WTC11 (cell line): ENCODE measurements at regions not wholly inside any gene's neighbourhood (a gene's known extent, or its start where the extent isn't known, plus 50 kb on each side); places are given as distances from the start of the nearest gene placed in this dataset.

ENCODE experiments used
- ATF1 ChIP-seq: sonication (generic); formaldehyde crosslinking; IDR thresholded peaks from 2 replicates; pipeline ENCODE4 v1.8.1; 2023; ENCODE audit warnings: mild to moderate bottlenecking, moderate library complexity, missing genetic modification reagents
- CTCF ChIP-seq: fragments of 200-600 bp; IDR thresholded peaks from 2 replicates; pipeline ENCODE4 v1.8.0; 2022; ENCODE audit warnings: antibody characterized with exemption
- ETV6 ChIP-seq: sonication (generic); formaldehyde crosslinking; IDR thresholded peaks from 2 replicates; pipeline ENCODE4 v1.8.1; 2022; ENCODE audit warnings: mild to moderate bottlenecking, missing genetic modification reagents
- JUN ChIP-seq: sonication (generic); formaldehyde crosslinking; IDR thresholded peaks from 2 replicates; pipeline ENCODE4 v1.8.0; 2023; ENCODE audit warnings: mild to moderate bottlenecking, missing genetic modification reagents
- KAT7 ChIP-seq: sonication (generic); formaldehyde crosslinking; IDR thresholded peaks from 2 replicates; pipeline ENCODE4 v1.8.1; 2023; ENCODE audit warnings: missing genetic modification reagents, mild to moderate bottlenecking, borderline replicate concordance
- STAT6 ChIP-seq: sonication (generic); formaldehyde crosslinking; conservative IDR thresholded peaks from 2 replicates; pipeline ENCODE4 v1.8.1; 2023; ENCODE audit warnings: mild to moderate bottlenecking, low read depth, missing genetic modification reagents, moderate library complexity
- ZNF232 ChIP-seq: sonication (generic); formaldehyde crosslinking; IDR thresholded peaks from 2 replicates; pipeline ENCODE4 v1.8.0; 2022; ENCODE audit warnings: mild to moderate bottlenecking, missing genetic modification reagents
- TF ChIP-seq, protein P1 (sequence below): sonication (generic); formaldehyde crosslinking; IDR thresholded peaks from 2 replicates; pipeline ENCODE4 v1.8.0; 2022; ENCODE audit warnings: mild to moderate bottlenecking, missing genetic modification reagents
- TF ChIP-seq, protein P2 (sequence below): sonication (generic); formaldehyde crosslinking; IDR thresholded peaks from 2 replicates; pipeline ENCODE4 v1.8.1; 2023; ENCODE audit warnings: mild to moderate bottlenecking, missing genetic modification reagents, moderate library complexity
- TF ChIP-seq, protein P3 (sequence below): sonication (generic); formaldehyde crosslinking; IDR thresholded peaks from 2 replicates; pipeline ENCODE4 v1.8.0; 2022; ENCODE audit warnings: mild to moderate bottlenecking, missing genetic modification reagents
- TF ChIP-seq, protein P4 (sequence below): sonication (generic); formaldehyde crosslinking; conservative IDR thresholded peaks from 2 replicates; pipeline ENCODE4 v1.8.1; 2022; ENCODE audit warnings: mild to moderate bottlenecking, missing genetic modification reagents
- TF ChIP-seq, protein P5 (sequence below): sonication (generic); formaldehyde crosslinking; IDR thresholded peaks from 2 replicates; pipeline ENCODE4 v1.8.0; 2022; ENCODE audit warnings: mild to moderate bottlenecking, missing genetic modification reagents

DNA sequence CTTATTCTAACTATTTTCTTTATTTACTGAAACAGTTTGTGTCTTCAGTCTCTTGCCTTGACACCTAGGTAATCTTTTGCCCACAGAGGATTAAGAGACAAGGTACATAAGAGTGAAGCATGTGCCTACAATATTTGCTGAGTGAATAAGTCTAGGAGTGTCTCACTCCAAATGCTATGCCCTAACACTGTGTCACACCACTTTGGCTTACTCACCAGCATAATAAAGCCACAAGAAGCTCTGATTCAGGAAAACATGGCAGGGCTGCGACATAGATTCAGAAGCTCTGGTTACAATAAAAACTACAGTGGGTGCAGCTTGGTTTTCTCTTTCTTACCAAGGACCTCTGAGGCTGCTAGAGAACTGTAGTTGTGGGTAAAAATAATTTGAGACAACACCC is 127.1 kb downstream of the RBM46 start:
- TF ChIP-seq, protein P1, sequence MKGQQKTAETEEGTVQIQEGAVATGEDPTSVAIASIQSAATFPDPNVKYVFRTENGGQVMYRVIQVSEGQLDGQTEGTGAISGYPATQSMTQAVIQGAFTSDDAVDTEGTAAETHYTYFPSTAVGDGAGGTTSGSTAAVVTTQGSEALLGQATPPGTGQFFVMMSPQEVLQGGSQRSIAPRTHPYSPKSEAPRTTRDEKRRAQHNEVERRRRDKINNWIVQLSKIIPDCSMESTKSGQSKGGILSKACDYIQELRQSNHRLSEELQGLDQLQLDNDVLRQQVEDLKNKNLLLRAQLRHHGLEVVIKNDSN = no peak
- TF ChIP-seq, protein P2, sequence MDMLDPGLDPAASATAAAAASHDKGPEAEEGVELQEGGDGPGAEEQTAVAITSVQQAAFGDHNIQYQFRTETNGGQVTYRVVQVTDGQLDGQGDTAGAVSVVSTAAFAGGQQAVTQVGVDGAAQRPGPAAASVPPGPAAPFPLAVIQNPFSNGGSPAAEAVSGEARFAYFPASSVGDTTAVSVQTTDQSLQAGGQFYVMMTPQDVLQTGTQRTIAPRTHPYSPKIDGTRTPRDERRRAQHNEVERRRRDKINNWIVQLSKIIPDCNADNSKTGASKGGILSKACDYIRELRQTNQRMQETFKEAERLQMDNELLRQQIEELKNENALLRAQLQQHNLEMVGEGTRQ (CRISPR knock-in tag) = no peak
- TF ChIP-seq KAT7 (CRISPR knock-in tag) = no peak
- TF ChIP-seq, protein P3, sequence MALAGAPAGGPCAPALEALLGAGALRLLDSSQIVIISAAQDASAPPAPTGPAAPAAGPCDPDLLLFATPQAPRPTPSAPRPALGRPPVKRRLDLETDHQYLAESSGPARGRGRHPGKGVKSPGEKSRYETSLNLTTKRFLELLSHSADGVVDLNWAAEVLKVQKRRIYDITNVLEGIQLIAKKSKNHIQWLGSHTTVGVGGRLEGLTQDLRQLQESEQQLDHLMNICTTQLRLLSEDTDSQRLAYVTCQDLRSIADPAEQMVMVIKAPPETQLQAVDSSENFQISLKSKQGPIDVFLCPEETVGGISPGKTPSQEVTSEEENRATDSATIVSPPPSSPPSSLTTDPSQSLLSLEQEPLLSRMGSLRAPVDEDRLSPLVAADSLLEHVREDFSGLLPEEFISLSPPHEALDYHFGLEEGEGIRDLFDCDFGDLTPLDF (CRISPR knock-in tag) = no peak
- TF ChIP-seq CTCF = no peak
- TF ChIP-seq, protein P4, sequence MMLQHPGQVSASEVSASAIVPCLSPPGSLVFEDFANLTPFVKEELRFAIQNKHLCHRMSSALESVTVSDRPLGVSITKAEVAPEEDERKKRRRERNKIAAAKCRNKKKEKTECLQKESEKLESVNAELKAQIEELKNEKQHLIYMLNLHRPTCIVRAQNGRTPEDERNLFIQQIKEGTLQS (CRISPR knock-in tag) = no peak
- no peak for TF ChIP-seq ZNF232
- TF ChIP-seq JUN = no peak
- TF ChIP-seq ATF1 = no peak
- TF ChIP-seq, protein P5, sequence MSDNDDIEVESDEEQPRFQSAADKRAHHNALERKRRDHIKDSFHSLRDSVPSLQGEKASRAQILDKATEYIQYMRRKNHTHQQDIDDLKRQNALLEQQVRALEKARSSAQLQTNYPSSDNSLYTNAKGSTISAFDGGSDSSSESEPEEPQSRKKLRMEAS (CRISPR knock-in tag) = no peak
- no peak for TF ChIP-seq ETV6 (CRISPR knock-in tag)
- TF ChIP-seq STAT6 (CRISPR knock-in tag) = no peak
